ENCODE measurements at regions not wholly inside any gene's neighbourhood (a gene's known extent, or its start where the extent isn't known, plus 50 kb on each side); places are given as distances from the start of the nearest gene placed in this dataset.

DNA sequence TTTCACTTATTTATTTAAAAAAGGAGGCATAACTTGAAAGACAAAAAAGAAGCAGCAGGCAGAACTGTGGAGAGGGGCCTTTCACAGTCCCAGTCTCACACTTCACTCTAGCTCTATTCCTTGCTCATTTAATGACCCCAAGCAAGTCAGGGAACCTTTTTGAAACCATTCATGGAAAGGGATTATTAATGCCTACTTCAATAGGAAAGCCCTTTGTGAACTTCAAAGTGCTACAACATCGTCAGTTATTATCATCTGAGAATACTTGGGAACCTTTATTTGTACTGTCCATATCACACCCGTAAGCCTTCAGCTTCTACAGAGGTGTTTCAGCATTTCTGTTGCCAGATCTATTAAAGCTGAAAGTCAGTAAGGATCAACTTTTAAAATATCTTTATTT is 320.2 kb downstream of the TMEM161B start:
- H3K9ac ChIP-seq (ENCODE audit: low read length), result no peak overlapping the region
- H3K79me2 ChIP-seq (replicated peaks; ENCODE audit: insufficient read depth, low read length), result no peaks in the 10 kb centered on the region
- H3K27me3 ChIP-seq (ENCODE audit: insufficient read depth, low read depth, low read length), result no peaks in the 10 kb centered on the region
- H2AFZ ChIP-seq (ENCODE audit: low read depth, low read length), result no peak overlapping the region
- no peaks in the 10 kb centered on the region for H3K9me3 ChIP-seq (ENCODE audit: low read length)
- H4K20me1 ChIP-seq (ENCODE audit: insufficient read depth), result no peaks in the 10 kb centered on the region
- H3F3A ChIP-seq (ENCODE audit: insufficient read depth, low read length, poor library complexity, severe bottlenecking), result peaks cover 3% of the 10 kb centered on the region
- no peak overlapping the region for H3K4me2 ChIP-seq (ENCODE audit: low read length)
- H3K36me3 ChIP-seq (ENCODE audit: insufficient read depth, low read length), result no peaks in the 10 kb centered on the region
- no peak overlapping the region for H3K27ac ChIP-seq (ENCODE audit: low read length)
- no peak overlapping the region for H3K4me3 ChIP-seq (ENCODE audit: low read length)
- TF ChIP-seq, protein P1, sequence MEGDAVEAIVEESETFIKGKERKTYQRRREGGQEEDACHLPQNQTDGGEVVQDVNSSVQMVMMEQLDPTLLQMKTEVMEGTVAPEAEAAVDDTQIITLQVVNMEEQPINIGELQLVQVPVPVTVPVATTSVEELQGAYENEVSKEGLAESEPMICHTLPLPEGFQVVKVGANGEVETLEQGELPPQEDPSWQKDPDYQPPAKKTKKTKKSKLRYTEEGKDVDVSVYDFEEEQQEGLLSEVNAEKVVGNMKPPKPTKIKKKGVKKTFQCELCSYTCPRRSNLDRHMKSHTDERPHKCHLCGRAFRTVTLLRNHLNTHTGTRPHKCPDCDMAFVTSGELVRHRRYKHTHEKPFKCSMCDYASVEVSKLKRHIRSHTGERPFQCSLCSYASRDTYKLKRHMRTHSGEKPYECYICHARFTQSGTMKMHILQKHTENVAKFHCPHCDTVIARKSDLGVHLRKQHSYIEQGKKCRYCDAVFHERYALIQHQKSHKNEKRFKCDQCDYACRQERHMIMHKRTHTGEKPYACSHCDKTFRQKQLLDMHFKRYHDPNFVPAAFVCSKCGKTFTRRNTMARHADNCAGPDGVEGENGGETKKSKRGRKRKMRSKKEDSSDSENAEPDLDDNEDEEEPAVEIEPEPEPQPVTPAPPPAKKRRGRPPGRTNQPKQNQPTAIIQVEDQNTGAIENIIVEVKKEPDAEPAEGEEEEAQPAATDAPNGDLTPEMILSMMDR (IDR thresholded peaks at IDR 0.05; ENCODE audit: poor library complexity, severe bottlenecking), result no peak
- TF ChIP-seq REST (IDR thresholded peaks at IDR 0.05; ENCODE audit: borderline replicate concordance) (no peak), EP300 (conservative IDR thresholded peaks at IDR 0.05; ENCODE audit: poor library complexity, severe bottlenecking) (no peak), TAF1 (IDR thresholded peaks at IDR 0.05; ENCODE audit: low read depth) (no peak), SMC3 (conservative IDR thresholded peaks at IDR 0.05; ENCODE audit: poor library complexity) (no peak), RAD21 (conservative IDR thresholded peaks at IDR 0.05) (no peak), POLR2AphosphoS5 (IDR thresholded peaks at IDR 0.05) (no peak), MXI1 (conservative IDR thresholded peaks at IDR 0.05; ENCODE audit: poor library complexity, severe bottlenecking) (no peak), EZH2 (IDR thresholded peaks at IDR 0.05; ENCODE audit: borderline replicate concordance, insufficient read depth, low read length, poor library complexity, severe bottlenecking) (no peak)
- H3K9me2 ChIP-seq (ENCODE audit: insufficient read depth, low read length), result no peaks in the 10 kb centered on the region

GRCh38 chr5:87946271-87946670 is 322.4 kb downstream of the TMEM161B start:
- Histone ChIP-seq H4K20me1 (ENCODE audit: insufficient read depth) (no peaks in the 10 kb centered on the region), H3K79me2 (replicated peaks; ENCODE audit: insufficient read depth, low read length) (no peaks in the 10 kb centered on the region), H3K27me3 (ENCODE audit: insufficient read depth, low read depth, low read length) (no peaks in the 10 kb centered on the region), H2AFZ (ENCODE audit: low read depth, low read length) (no peak overlapping the region), H3K9me2 (ENCODE audit: insufficient read depth, low read length) (no peaks in the 10 kb centered on the region), H3K4me2 (ENCODE audit: low read length) (no peak overlapping the region), H3K36me3 (ENCODE audit: insufficient read depth, low read length) (no peaks in the 10 kb centered on the region), H3F3A (ENCODE audit: insufficient read depth, low read length, poor library complexity, severe bottlenecking) (peaks cover 2% of the 10 kb centered on the region), H3K9ac (ENCODE audit: low read length) (no peak overlapping the region), H3K9me3 (ENCODE audit: low read length) (no peaks in the 10 kb centered on the region), H3K4me3 (ENCODE audit: low read length) (no peak overlapping the region), H3K27ac (ENCODE audit: low read length) (peak overlapping the region; percentile 75)
- TF ChIP-seq TAF1 (IDR thresholded peaks at IDR 0.05; ENCODE audit: low read depth) (no peak), REST (IDR thresholded peaks at IDR 0.05; ENCODE audit: borderline replicate concordance) (no peak), MXI1 (conservative IDR thresholded peaks at IDR 0.05; ENCODE audit: poor library complexity, severe bottlenecking) (no peak), POLR2AphosphoS5 (IDR thresholded peaks at IDR 0.05) (no peak), RAD21 (conservative IDR thresholded peaks at IDR 0.05) (no peak)
- TF ChIP-seq, protein P1 (IDR thresholded peaks at IDR 0.05; ENCODE audit: poor library complexity, severe bottlenecking), result no peak

All from neural cell (in vitro differentiated cells).